HG03060 (cell line): ENCODE measurements at regions not wholly inside any gene's neighbourhood (a gene's known extent, or its start where the extent isn't known, plus 50 kb on each side); places are given as distances from the start of the nearest gene placed in this dataset.
"Not testable (repeated sequence)": the region's sequence is repeated elsewhere in the genome, so short reads cannot be mapped to it uniquely, and the experiment has no call there.

Experiments used
- ATAC-seq: cut with Tn5 transposase; IDR thresholded peaks from one replicate; pipeline ENCODE4 v1.9.1; 2021; ENCODE audit warnings: low read depth, moderate number of reproducible peaks; ENCODE audit not compliant: unreplicated experiment

- peak; percentile 56 for ATAC-seq
Observed at GRCh38 chr6:100105138-100105537, 111.1 kb upstream of the MCHR2 start.

- ATAC-seq: no peak
Observed at GRCh38 chr6:100103931-100104330, 109.9 kb upstream of the MCHR2 start.

- ATAC-seq: no peak
Observed at GRCh38 chr6:100103194-100103593, 109.2 kb upstream of the MCHR2 start.

- no peak for ATAC-seq
Observed at GRCh38 chr6:100101644-100102043, 107.6 kb upstream of the MCHR2 start.

- ATAC-seq: no peak
Observed at GRCh38 chr6:100100776-100101175, 106.8 kb upstream of the MCHR2 start.

- ATAC-seq: no peak
Observed at GRCh38 chr6:100099189-100100074, 105.4 kb upstream of the MCHR2 start.

- no peak for ATAC-seq
Observed at GRCh38 chr6:100096936-100097335, 102.9 kb upstream of the MCHR2 start.

- no peak for ATAC-seq
Observed at GRCh38 chr6:100096341-100096740, 102.3 kb upstream of the MCHR2 start.

GRCh38 chr6:100093405-100093804, 99.4 kb upstream of the MCHR2 start:
- no peak for ATAC-seq

- no peak for ATAC-seq
Observed at GRCh38 chr6:100088009-100088408, 94.0 kb upstream of the MCHR2 start.

- no peak for ATAC-seq
Observed at GRCh38 chr6:100084991-100085364, 91.0 kb upstream of the MCHR2 start.

GRCh38 chr6:100084316-100084990, 90.4 kb upstream of the MCHR2 start:
- no peak for ATAC-seq

- no peak for ATAC-seq
Observed at GRCh38 chr6:100078509-100078908, 84.5 kb upstream of the MCHR2 start.

GRCh38 chr6:100065348-100065747, 71.3 kb upstream of the MCHR2 start:
- no peak for ATAC-seq

- no peak for ATAC-seq
Observed at GRCh38 chr6:100062621-100063020, 68.6 kb upstream of the MCHR2 start.

- no peak for ATAC-seq
Observed at GRCh38 chr6:100057941-100058340, 63.9 kb upstream of the MCHR2 start.

- no peak for ATAC-seq
Observed at GRCh38 chr6:100050550-100050949, 56.5 kb upstream of the MCHR2 start.

- ATAC-seq: not testable (repeated sequence)
Observed at GRCh38 chr6:100043961-100044360, 49.9 kb upstream of the MCHR2 start.
